ENCODE measurements at regions not wholly inside any gene's neighbourhood (a gene's known extent, or its start where the extent isn't known, plus 50 kb on each side); places are given as distances from the start of the nearest gene placed in this dataset.

GRCh38 chr16:9308850-9309249 lies 217.4 kb downstream of the HAPSTR1 start:
- H3K4me1 Mint-ChIP-seq, result no peaks in the 10 kb centered on the region
- Histone ChIP-seq H3K27me3 (ENCODE audit: control insufficient read depth, insufficient read depth, low read length) (no peaks in the 10 kb centered on the region), H3K36me3 (ENCODE audit: control insufficient read depth, insufficient read depth, low read length) (no peaks in the 10 kb centered on the region), H3K4me1 (ENCODE audit: control insufficient read depth, insufficient read depth, low read length, poor library complexity, severe bottlenecking) (no peaks in the 10 kb centered on the region), H3K9me3 (ENCODE audit: control insufficient read depth in 2 of 2, low read length in 2 of 2) (no peaks in the 10 kb centered on the region), H3K27ac (ENCODE audit: insufficient read depth, low read length, poor library complexity, severe bottlenecking) (no peak overlapping the region), H3K4me3 (ENCODE audit: low read depth, low read length) (no peak overlapping the region)
- H3K9me3 Mint-ChIP-seq, result peaks cover 0 to 3% (median 0%) of the 10 kb centered on the region in 7 donors
- no peaks in the 10 kb centered on the region for H3K27me3 Mint-ChIP-seq
- no peak overlapping the region for H3K4me3 Mint-ChIP-seq
- no peak overlapping the region for H3K27ac Mint-ChIP-seq
- H3K36me3 Mint-ChIP-seq, result no peaks in the 10 kb centered on the region
- no peak for DNase-seq
- ATAC-seq (ENCODE audit: low read depth in 2 of 2), result no peak

- no peaks in the 10 kb centered on the region for H3K36me3 Mint-ChIP-seq
- H3K4me1 Mint-ChIP-seq, result no peaks in the 10 kb centered on the region
- Histone ChIP-seq H3K36me3 (ENCODE audit: control insufficient read depth, insufficient read depth, low read length) (no peaks in the 10 kb centered on the region), H3K4me3 (ENCODE audit: low read depth, low read length) (no peak overlapping the region), H3K9me3 (ENCODE audit: control insufficient read depth in 2 of 2, low read length in 2 of 2) (no peaks in the 10 kb centered on the region), H3K4me1 (ENCODE audit: control insufficient read depth, insufficient read depth, low read length, poor library complexity, severe bottlenecking) (no peaks in the 10 kb centered on the region), H3K27ac (ENCODE audit: insufficient read depth, low read length, poor library complexity, severe bottlenecking) (no peak overlapping the region), H3K27me3 (ENCODE audit: control insufficient read depth, insufficient read depth, low read length) (no peaks in the 10 kb centered on the region)
- no peak overlapping the region for H3K27ac Mint-ChIP-seq
- ATAC-seq (ENCODE audit: low read depth in 2 of 2) (no peak), DNase-seq (no peak)
- H3K27me3 Mint-ChIP-seq, result no peaks in the 10 kb centered on the region
- H3K9me3 Mint-ChIP-seq, result peaks cover 0 to 5% (median 0%) of the 10 kb centered on the region in 7 donors
- no peak overlapping the region for H3K4me3 Mint-ChIP-seq
Observed at GRCh38 chr16:9309844-9310243, 218.4 kb downstream of the HAPSTR1 start.

- Mint-ChIP-seq H3K4me1 (no peaks in the 10 kb centered on the region), H3K4me3 (no peak overlapping the region), H3K27me3 (no peaks in the 10 kb centered on the region), H3K27ac (no peak overlapping the region), H3K9me3 (peaks cover 0 to 11% (median 3%) of the 10 kb centered on the region in 7 donors), H3K36me3 (no peaks in the 10 kb centered on the region)
- no peak overlapping the region for H3K27ac ChIP-seq (ENCODE audit: insufficient read depth, low read length, poor library complexity, severe bottlenecking)
- no peaks in the 10 kb centered on the region for H3K4me1 ChIP-seq (ENCODE audit: control insufficient read depth, insufficient read depth, low read length, poor library complexity, severe bottlenecking)
- no peak for ATAC-seq (ENCODE audit: low read depth in 2 of 2)
- peaks cover 0 to 1% of the 10 kb centered on the region in 2 experiments for H3K9me3 ChIP-seq (ENCODE audit: control insufficient read depth in 2 of 2, low read length in 2 of 2)
- H3K4me3 ChIP-seq (ENCODE audit: low read depth, low read length), result no peak overlapping the region
- no peak for DNase-seq
- no peaks in the 10 kb centered on the region for H3K36me3 ChIP-seq (ENCODE audit: control insufficient read depth, insufficient read depth, low read length)
- H3K27me3 ChIP-seq (ENCODE audit: control insufficient read depth, insufficient read depth, low read length), result no peaks in the 10 kb centered on the region
Observed at GRCh38 chr16:9311303-9311954, 220.0 kb downstream of the HAPSTR1 start.

- DNase-seq (no peak), ATAC-seq (ENCODE audit: low read depth in 2 of 2) (no peak)
- no peaks in the 10 kb centered on the region for H3K36me3 Mint-ChIP-seq
- no peaks in the 10 kb centered on the region for H3K36me3 ChIP-seq (ENCODE audit: control insufficient read depth, insufficient read depth, low read length)
- no peaks in the 10 kb centered on the region for H3K4me1 Mint-ChIP-seq
- peaks cover 0 to 1% of the 10 kb centered on the region in 2 experiments for H3K9me3 ChIP-seq (ENCODE audit: control insufficient read depth in 2 of 2, low read length in 2 of 2)
- no peak overlapping the region for H3K4me3 ChIP-seq (ENCODE audit: low read depth, low read length)
- H3K4me1 ChIP-seq (ENCODE audit: control insufficient read depth, insufficient read depth, low read length, poor library complexity, severe bottlenecking), result no peaks in the 10 kb centered on the region
- H3K27ac ChIP-seq (ENCODE audit: insufficient read depth, low read length, poor library complexity, severe bottlenecking), result no peak overlapping the region
- no peaks in the 10 kb centered on the region for H3K27me3 Mint-ChIP-seq
- no peaks in the 10 kb centered on the region for H3K27me3 ChIP-seq (ENCODE audit: control insufficient read depth, insufficient read depth, low read length)
- no peak overlapping the region for H3K4me3 Mint-ChIP-seq
- no peak overlapping the region for H3K27ac Mint-ChIP-seq
- peaks cover 0 to 21% (median 2%) of the 10 kb centered on the region in 7 donors for H3K9me3 Mint-ChIP-seq
Observed at GRCh38 chr16:9316008-9316407, 224.6 kb downstream of the HAPSTR1 start.

- ATAC-seq (ENCODE audit: low read depth in 2 of 2), result no peak
- H3K27me3 Mint-ChIP-seq, result no peaks in the 10 kb centered on the region
- H3K27me3 ChIP-seq (ENCODE audit: control insufficient read depth, insufficient read depth, low read length), result no peaks in the 10 kb centered on the region
- no peaks in the 10 kb centered on the region for H3K4me1 ChIP-seq (ENCODE audit: control insufficient read depth, insufficient read depth, low read length, poor library complexity, severe bottlenecking)
- peaks cover 0 to 21% (median 4%) of the 10 kb centered on the region in 7 donors for H3K9me3 Mint-ChIP-seq
- no peak overlapping the region for H3K27ac ChIP-seq (ENCODE audit: insufficient read depth, low read length, poor library complexity, severe bottlenecking)
- H3K4me1 Mint-ChIP-seq, result no peaks in the 10 kb centered on the region
- peaks cover 0 to 1% of the 10 kb centered on the region in 2 experiments for H3K9me3 ChIP-seq (ENCODE audit: control insufficient read depth in 2 of 2, low read length in 2 of 2)
- H3K4me3 Mint-ChIP-seq, result no peak overlapping the region
- no peaks in the 10 kb centered on the region for H3K36me3 Mint-ChIP-seq
- no peak for DNase-seq
- no peak overlapping the region for H3K27ac Mint-ChIP-seq
- H3K36me3 ChIP-seq (ENCODE audit: control insufficient read depth, insufficient read depth, low read length), result no peaks in the 10 kb centered on the region
- no peak overlapping the region for H3K4me3 ChIP-seq (ENCODE audit: low read depth, low read length)
Observed at GRCh38 chr16:9316615-9317014, 225.2 kb downstream of the HAPSTR1 start.

- DNase-seq (no peak), ATAC-seq (ENCODE audit: low read depth in 2 of 2) (no peak)
- no peaks in the 10 kb centered on the region for H3K27me3 ChIP-seq (ENCODE audit: control insufficient read depth, insufficient read depth, low read length)
- Mint-ChIP-seq H3K27me3 (no peaks in the 10 kb centered on the region), H3K36me3 (no peaks in the 10 kb centered on the region), H3K27ac (no peak overlapping the region), H3K9me3 (peaks cover 0 to 21% (median 4%) of the 10 kb centered on the region in 7 donors), H3K4me3 (no peak overlapping the region), H3K4me1 (no peaks in the 10 kb centered on the region)
- no peak overlapping the region for H3K4me3 ChIP-seq (ENCODE audit: low read depth, low read length)
- H3K4me1 ChIP-seq (ENCODE audit: control insufficient read depth, insufficient read depth, low read length, poor library complexity, severe bottlenecking), result no peaks in the 10 kb centered on the region
- no peak overlapping the region for H3K27ac ChIP-seq (ENCODE audit: insufficient read depth, low read length, poor library complexity, severe bottlenecking)
- H3K9me3 ChIP-seq (ENCODE audit: control insufficient read depth in 2 of 2, low read length in 2 of 2), result peaks cover 0 to 1% of the 10 kb centered on the region in 2 experiments
- no peaks in the 10 kb centered on the region for H3K36me3 ChIP-seq (ENCODE audit: control insufficient read depth, insufficient read depth, low read length)
Observed at GRCh38 chr16:9318764-9319163, 227.3 kb downstream of the HAPSTR1 start.

- no peaks in the 10 kb centered on the region for H3K9me3 ChIP-seq (ENCODE audit: control insufficient read depth in 2 of 2, low read length in 2 of 2)
- Mint-ChIP-seq H3K36me3 (no peaks in the 10 kb centered on the region), H3K9me3 (peaks cover 0 to 12% (median 5%) of the 10 kb centered on the region in 7 donors), H3K27ac (no peak overlapping the region), H3K27me3 (no peaks in the 10 kb centered on the region), H3K4me1 (no peaks in the 10 kb centered on the region), H3K4me3 (no peak overlapping the region)
- ATAC-seq (ENCODE audit: low read depth in 2 of 2), result no peak
- H3K4me3 ChIP-seq (ENCODE audit: low read depth, low read length), result no peak overlapping the region
- no peak overlapping the region for H3K27ac ChIP-seq (ENCODE audit: insufficient read depth, low read length, poor library complexity, severe bottlenecking)
- no peaks in the 10 kb centered on the region for H3K27me3 ChIP-seq (ENCODE audit: control insufficient read depth, insufficient read depth, low read length)
- H3K4me1 ChIP-seq (ENCODE audit: control insufficient read depth, insufficient read depth, low read length, poor library complexity, severe bottlenecking), result no peaks in the 10 kb centered on the region
- no peaks in the 10 kb centered on the region for H3K36me3 ChIP-seq (ENCODE audit: control insufficient read depth, insufficient read depth, low read length)
- no peak for DNase-seq
Observed at GRCh38 chr16:9322769-9323168, 231.3 kb downstream of the HAPSTR1 start.

GRCh38 chr16:9323170-9323569 lies 231.7 kb downstream of the HAPSTR1 start:
- Histone ChIP-seq H3K9me3 (ENCODE audit: control insufficient read depth in 2 of 2, low read length in 2 of 2) (no peaks in the 10 kb centered on the region), H3K4me3 (ENCODE audit: low read depth, low read length) (no peak overlapping the region), H3K36me3 (ENCODE audit: control insufficient read depth, insufficient read depth, low read length) (no peaks in the 10 kb centered on the region), H3K4me1 (ENCODE audit: control insufficient read depth, insufficient read depth, low read length, poor library complexity, severe bottlenecking) (no peaks in the 10 kb centered on the region), H3K27me3 (ENCODE audit: control insufficient read depth, insufficient read depth, low read length) (no peaks in the 10 kb centered on the region), H3K27ac (ENCODE audit: insufficient read depth, low read length, poor library complexity, severe bottlenecking) (no peak overlapping the region)
- peak overlapping the region in 1 of 3 donors; percentile 11 for H3K27ac Mint-ChIP-seq
- no peaks in the 10 kb centered on the region for H3K36me3 Mint-ChIP-seq
- DNase-seq (no peak), ATAC-seq (ENCODE audit: low read depth in 2 of 2) (no peak)
- peaks cover 0 to 12% (median 5%) of the 10 kb centered on the region in 7 donors for H3K9me3 Mint-ChIP-seq
- H3K4me1 Mint-ChIP-seq, result no peaks in the 10 kb centered on the region
- H3K27me3 Mint-ChIP-seq, result no peaks in the 10 kb centered on the region
- no peak overlapping the region for H3K4me3 Mint-ChIP-seq
